ENCODE measurements at regions not wholly inside any gene's neighbourhood (a gene's known extent, or its start where the extent isn't known, plus 50 kb on each side); places are given as distances from the start of the nearest gene placed in this dataset.

DNA sequence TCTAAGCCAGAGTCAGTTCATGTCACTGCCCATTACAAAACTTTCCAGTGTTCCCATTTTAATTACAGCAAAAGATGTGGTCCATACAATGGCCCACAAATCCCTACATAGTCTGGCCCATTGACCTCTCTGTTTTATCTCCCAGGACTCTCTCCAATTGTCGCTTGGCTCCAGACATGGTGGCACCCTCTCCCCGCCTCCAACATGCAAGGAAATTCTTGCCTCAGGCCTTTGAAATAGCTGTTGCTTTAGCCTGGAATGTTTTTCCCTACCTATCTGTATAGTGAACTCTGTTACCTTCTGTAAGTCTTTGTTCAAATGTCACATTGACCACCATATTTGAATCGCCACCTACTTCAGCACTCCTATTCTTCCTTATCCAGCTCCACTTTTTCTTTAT lies 377.3 kb upstream of the MCTP2 start:
- no peak for ATAC-seq
- TF ChIP-seq ARNTL (CRISPR knock-in tag; IDR thresholded peaks at IDR 0.05; ENCODE audit: borderline replicate concordance, low read depth): no peak
- TF ChIP-seq, protein P1, sequence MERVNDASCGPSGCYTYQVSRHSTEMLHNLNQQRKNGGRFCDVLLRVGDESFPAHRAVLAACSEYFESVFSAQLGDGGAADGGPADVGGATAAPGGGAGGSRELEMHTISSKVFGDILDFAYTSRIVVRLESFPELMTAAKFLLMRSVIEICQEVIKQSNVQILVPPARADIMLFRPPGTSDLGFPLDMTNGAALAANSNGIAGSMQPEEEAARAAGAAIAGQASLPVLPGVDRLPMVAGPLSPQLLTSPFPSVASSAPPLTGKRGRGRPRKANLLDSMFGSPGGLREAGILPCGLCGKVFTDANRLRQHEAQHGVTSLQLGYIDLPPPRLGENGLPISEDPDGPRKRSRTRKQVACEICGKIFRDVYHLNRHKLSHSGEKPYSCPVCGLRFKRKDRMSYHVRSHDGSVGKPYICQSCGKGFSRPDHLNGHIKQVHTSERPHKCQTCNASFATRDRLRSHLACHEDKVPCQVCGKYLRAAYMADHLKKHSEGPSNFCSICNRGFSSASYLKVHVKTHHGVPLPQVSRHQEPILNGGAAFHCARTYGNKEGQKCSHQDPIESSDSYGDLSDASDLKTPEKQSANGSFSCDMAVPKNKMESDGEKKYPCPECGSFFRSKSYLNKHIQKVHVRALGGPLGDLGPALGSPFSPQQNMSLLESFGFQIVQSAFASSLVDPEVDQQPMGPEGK (CRISPR knock-in tag; IDR thresholded peaks at IDR 0.05; ENCODE audit: borderline replicate concordance): no peak
- no peak for TF ChIP-seq SNAI2 (CRISPR knock-in tag; IDR thresholded peaks at IDR 0.05)
- no peak for TF ChIP-seq BACH2 (CRISPR knock-in tag; IDR thresholded peaks at IDR 0.05; ENCODE audit: borderline replicate concordance)
- no peak for TF ChIP-seq ZNF70 (CRISPR knock-in tag; IDR thresholded peaks at IDR 0.05)
- TF ChIP-seq CSDC2 (CRISPR knock-in tag; IDR thresholded peaks at IDR 0.05): no peak

DNA sequence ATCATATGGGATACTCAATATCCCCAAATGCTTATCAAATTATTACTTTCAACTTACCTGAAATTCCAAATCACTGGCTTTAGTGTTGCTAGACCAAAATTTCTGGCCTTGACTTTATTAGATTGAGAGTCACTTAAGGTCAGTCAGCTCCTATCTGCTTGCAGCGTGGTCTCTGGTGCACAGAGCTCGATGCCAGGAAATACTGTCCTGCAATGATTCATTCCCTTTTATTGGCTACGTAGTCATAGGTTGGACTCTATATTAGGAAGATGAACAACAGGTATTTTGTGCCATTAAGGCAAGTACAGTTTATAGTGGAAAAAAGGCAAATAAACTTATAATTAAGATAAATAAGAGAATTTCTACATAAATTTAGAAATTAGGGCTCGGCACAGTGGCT lies 378.6 kb upstream of the MCTP2 start:
- TF ChIP-seq, protein P2, sequence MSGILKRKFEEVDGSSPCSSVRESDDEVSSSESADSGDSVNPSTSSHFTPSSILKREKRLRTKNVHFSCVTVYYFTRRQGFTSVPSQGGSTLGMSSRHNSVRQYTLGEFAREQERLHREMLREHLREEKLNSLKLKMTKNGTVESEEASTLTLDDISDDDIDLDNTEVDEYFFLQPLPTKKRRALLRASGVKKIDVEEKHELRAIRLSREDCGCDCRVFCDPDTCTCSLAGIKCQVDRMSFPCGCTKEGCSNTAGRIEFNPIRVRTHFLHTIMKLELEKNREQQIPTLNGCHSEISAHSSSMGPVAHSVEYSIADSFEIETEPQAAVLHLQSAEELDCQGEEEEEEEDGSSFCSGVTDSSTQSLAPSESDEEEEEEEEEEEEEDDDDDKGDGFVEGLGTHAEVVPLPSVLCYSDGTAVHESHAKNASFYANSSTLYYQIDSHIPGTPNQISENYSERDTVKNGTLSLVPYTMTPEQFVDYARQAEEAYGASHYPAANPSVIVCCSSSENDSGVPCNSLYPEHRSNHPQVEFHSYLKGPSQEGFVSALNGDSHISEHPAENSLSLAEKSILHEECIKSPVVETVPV (CRISPR knock-in tag; IDR thresholded peaks at IDR 0.05): no peak
- TF ChIP-seq, protein P1 (CRISPR knock-in tag; IDR thresholded peaks at IDR 0.05; ENCODE audit: borderline replicate concordance): no peak
- no peak for TF ChIP-seq ZFP30 (CRISPR knock-in tag; IDR thresholded peaks at IDR 0.05)
- no peak for ATAC-seq

DNA sequence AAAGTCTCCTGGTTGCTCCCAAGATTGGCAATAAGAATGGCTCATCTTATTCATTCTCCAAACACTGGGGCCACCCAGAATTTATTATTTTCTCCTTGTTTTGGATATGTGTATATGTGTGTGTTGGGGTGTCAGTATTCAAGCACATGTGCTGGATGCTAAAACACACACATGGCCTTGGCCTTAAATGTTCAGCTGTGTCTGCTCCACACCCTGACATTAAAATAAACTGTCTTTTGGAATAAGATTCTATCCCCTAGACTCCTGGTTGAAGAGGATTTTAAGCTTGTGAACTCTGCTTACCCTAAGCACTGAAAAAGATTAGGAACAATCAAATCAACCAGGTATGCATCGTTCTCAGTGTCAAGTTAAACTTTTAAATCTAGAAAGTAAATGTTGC lies 382.9 kb upstream of the MCTP2 start:
- TF ChIP-seq, protein P2 (CRISPR knock-in tag; IDR thresholded peaks at IDR 0.05): no peak
- TF ChIP-seq ARNTL (CRISPR knock-in tag; IDR thresholded peaks at IDR 0.05; ENCODE audit: borderline replicate concordance, low read depth): no peak
- TF ChIP-seq PPARA (CRISPR knock-in tag; IDR thresholded peaks at IDR 0.05; ENCODE audit: borderline replicate concordance): no peak
- no peak for TF ChIP-seq ZC3H10 (CRISPR knock-in tag; IDR thresholded peaks at IDR 0.05)
- no peak for TF ChIP-seq TOX (CRISPR knock-in tag; IDR thresholded peaks at IDR 0.05; ENCODE audit: borderline replicate concordance)
- TF ChIP-seq RARB (CRISPR knock-in tag; IDR thresholded peaks at IDR 0.05): no peak
- no peak for TF ChIP-seq ZNF8 (CRISPR knock-in tag; IDR thresholded peaks at IDR 0.05)
- TF ChIP-seq ZFP30 (CRISPR knock-in tag; IDR thresholded peaks at IDR 0.05): no peak
- no peak for TF ChIP-seq SNAI2 (CRISPR knock-in tag; IDR thresholded peaks at IDR 0.05)
- TF ChIP-seq TCF4 (CRISPR knock-in tag; IDR thresholded peaks at IDR 0.05; ENCODE audit: borderline replicate concordance): no peak
- no peak for TF ChIP-seq ZNF565 (CRISPR knock-in tag; conservative IDR thresholded peaks at IDR 0.05; ENCODE audit: low read depth)
- TF ChIP-seq, protein P3, sequence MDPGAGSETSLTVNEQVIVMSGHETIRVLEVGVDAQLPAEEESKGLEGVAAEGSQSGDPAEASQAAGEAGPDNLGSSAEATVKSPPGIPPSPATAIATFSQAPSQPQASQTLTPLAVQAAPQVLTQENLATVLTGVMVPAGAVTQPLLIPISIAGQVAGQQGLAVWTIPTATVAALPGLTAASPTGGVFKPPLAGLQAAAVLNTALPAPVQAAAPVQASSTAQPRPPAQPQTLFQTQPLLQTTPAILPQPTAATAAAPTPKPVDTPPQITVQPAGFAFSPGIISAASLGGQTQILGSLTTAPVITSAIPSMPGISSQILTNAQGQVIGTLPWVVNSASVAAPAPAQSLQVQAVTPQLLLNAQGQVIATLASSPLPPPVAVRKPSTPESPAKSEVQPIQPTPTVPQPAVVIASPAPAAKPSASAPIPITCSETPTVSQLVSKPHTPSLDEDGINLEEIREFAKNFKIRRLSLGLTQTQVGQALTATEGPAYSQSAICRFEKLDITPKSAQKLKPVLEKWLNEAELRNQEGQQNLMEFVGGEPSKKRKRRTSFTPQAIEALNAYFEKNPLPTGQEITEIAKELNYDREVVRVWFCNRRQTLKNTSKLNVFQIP (CRISPR knock-in tag; IDR thresholded peaks at IDR 0.05; ENCODE audit: borderline replicate concordance, low read depth): no peak
- no peak for TF ChIP-seq ESRRG (CRISPR knock-in tag; IDR thresholded peaks at IDR 0.05)
- TF ChIP-seq ZFP3 (CRISPR knock-in tag; IDR thresholded peaks at IDR 0.05): no peak
- TF ChIP-seq, protein P4, sequence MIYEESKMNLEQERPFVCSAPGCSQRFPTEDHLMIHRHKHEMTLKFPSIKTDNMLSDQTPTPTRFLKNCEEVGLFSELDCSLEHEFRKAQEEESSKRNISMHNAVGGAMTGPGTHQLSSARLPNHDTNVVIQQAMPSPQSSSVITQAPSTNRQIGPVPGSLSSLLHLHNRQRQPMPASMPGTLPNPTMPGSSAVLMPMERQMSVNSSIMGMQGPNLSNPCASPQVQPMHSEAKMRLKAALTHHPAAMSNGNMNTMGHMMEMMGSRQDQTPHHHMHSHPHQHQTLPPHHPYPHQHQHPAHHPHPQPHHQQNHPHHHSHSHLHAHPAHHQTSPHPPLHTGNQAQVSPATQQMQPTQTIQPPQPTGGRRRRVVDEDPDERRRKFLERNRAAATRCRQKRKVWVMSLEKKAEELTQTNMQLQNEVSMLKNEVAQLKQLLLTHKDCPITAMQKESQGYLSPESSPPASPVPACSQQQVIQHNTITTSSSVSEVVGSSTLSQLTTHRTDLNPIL (CRISPR knock-in tag; IDR thresholded peaks at IDR 0.05; ENCODE audit: low read depth): no peak
- TF ChIP-seq, protein P1 (CRISPR knock-in tag; IDR thresholded peaks at IDR 0.05; ENCODE audit: borderline replicate concordance): no peak
- no peak for ATAC-seq
